ENCODE measurements at regions not wholly inside any gene's neighbourhood (a gene's known extent, or its start where the extent isn't known, plus 50 kb on each side); places are given as distances from the start of the nearest gene placed in this dataset.

DNA sequence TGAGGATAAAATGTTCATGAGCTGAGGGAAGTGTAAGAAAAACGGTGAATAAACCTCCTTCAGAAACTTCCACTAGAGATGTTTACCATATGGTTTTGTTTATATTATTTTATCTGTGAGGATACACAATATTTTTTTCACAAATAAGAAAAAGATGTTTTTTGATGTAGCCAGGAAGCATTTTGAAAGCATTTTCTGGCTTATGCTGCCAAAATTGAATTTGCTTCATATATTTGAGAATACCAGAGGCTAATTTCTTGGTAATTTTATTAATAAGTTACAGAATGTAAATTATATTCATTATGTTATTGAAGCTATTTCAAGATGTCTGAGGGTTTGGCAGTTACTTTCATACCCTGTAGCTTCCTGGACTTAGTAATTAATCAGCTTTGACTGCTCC is 686.6 kb downstream of the LUZP2 start:
- no peaks in the 10 kb centered on the region for H3K36me3 ChIP-seq (ENCODE audit: insufficient read depth, low read length)
- H3K27ac ChIP-seq (ENCODE audit: low read depth, low read length, poor library complexity, severe bottlenecking), result no peak overlapping the region
- CTCF ChIA-PET (ENCODE audit: unreplicated experiment), result no interaction called here
- H2AFZ ChIP-seq (ENCODE audit: low read length), result no peak overlapping the region
- TF ChIP-seq EZH2phosphoT487 (IDR thresholded peaks at IDR 0.05; ENCODE audit: borderline replicate concordance, low read depth, low read length), result no peak
- TF ChIP-seq, protein P1, sequence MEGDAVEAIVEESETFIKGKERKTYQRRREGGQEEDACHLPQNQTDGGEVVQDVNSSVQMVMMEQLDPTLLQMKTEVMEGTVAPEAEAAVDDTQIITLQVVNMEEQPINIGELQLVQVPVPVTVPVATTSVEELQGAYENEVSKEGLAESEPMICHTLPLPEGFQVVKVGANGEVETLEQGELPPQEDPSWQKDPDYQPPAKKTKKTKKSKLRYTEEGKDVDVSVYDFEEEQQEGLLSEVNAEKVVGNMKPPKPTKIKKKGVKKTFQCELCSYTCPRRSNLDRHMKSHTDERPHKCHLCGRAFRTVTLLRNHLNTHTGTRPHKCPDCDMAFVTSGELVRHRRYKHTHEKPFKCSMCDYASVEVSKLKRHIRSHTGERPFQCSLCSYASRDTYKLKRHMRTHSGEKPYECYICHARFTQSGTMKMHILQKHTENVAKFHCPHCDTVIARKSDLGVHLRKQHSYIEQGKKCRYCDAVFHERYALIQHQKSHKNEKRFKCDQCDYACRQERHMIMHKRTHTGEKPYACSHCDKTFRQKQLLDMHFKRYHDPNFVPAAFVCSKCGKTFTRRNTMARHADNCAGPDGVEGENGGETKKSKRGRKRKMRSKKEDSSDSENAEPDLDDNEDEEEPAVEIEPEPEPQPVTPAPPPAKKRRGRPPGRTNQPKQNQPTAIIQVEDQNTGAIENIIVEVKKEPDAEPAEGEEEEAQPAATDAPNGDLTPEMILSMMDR (conservative IDR thresholded peaks at IDR 0.05; ENCODE audit: low read length), result no peak
- no peaks in the 10 kb centered on the region for H3K4me1 ChIP-seq (ENCODE audit: insufficient read depth, low read length, poor library complexity, severe bottlenecking)
- no peak for DNase-seq (ENCODE audit: low spot score)
- H3K9me3 ChIP-seq (ENCODE audit: low read length), result no peaks in the 10 kb centered on the region
- no peaks in the 10 kb centered on the region for H4K20me1 ChIP-seq (ENCODE audit: insufficient read depth, low read length)
- POLR2A ChIA-PET, result no interaction called here
- no peaks in the 10 kb centered on the region for H3K9me2 ChIP-seq (ENCODE audit: insufficient read depth, low read length)
- H3K79me2 ChIP-seq (ENCODE audit: insufficient read depth, low read depth, low read length), result no peaks in the 10 kb centered on the region
- no peak overlapping the region for H3K4me3 ChIP-seq (ENCODE audit: low read depth, low read length, poor library complexity, severe bottlenecking)
- no peak overlapping the region for H3K4me2 ChIP-seq (ENCODE audit: low read length)
- BruUV-seq (replicated peaks), result no TSS peak
- intact Hi-C loops (cut with micrococcal nuclease; ENCODE audit: unreplicated experiment), result no loop called here

DNA sequence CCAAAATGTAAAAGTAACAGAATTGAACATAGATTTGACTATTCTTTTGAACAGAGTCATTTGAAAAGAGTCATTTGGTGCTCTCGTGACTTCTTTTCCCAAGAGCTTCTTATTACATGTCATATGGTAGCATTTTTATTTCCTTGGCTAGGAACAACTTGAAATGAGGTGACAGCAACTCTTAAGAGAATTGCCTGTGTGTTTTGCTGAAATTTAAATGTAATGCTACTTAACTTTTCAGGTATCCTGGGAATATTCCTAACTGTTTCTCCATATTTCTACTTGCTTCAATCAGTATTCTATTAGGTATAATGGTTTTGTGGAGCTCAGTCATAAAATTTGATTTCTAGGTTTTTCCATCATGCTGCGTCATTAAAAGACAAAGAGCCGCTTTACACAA is 700.7 kb downstream of the LUZP2 start:
- TF ChIP-seq EZH2phosphoT487 (IDR thresholded peaks at IDR 0.05; ENCODE audit: borderline replicate concordance, low read depth, low read length), result no peak
- TF ChIP-seq, protein P1 (conservative IDR thresholded peaks at IDR 0.05; ENCODE audit: low read length), result no peak
- H3K9me2 ChIP-seq (ENCODE audit: insufficient read depth, low read length), result no peaks in the 10 kb centered on the region
- intact Hi-C loops (cut with micrococcal nuclease; ENCODE audit: unreplicated experiment), result no loop called here
- H3K36me3 ChIP-seq (ENCODE audit: insufficient read depth, low read length), result no peaks in the 10 kb centered on the region
- no peak overlapping the region for H2AFZ ChIP-seq (ENCODE audit: low read length)
- POLR2A ChIA-PET, result no interaction called here
- no peaks in the 10 kb centered on the region for H3K4me1 ChIP-seq (ENCODE audit: insufficient read depth, low read length, poor library complexity, severe bottlenecking)
- H3K4me2 ChIP-seq (ENCODE audit: low read length), result no peak overlapping the region
- no TSS peak for BruUV-seq (replicated peaks)
- CTCF ChIA-PET (ENCODE audit: unreplicated experiment), result no interaction called here
- H3K27ac ChIP-seq (ENCODE audit: low read depth, low read length, poor library complexity, severe bottlenecking), result no peak overlapping the region
- no peaks in the 10 kb centered on the region for H4K20me1 ChIP-seq (ENCODE audit: insufficient read depth, low read length)
- H3K9me3 ChIP-seq (ENCODE audit: low read length), result no peaks in the 10 kb centered on the region
- H3K79me2 ChIP-seq (ENCODE audit: insufficient read depth, low read depth, low read length), result no peaks in the 10 kb centered on the region
- H3K4me3 ChIP-seq (ENCODE audit: low read depth, low read length, poor library complexity, severe bottlenecking), result no peak overlapping the region
- DNase-seq (ENCODE audit: low spot score), result no peak

DNA sequence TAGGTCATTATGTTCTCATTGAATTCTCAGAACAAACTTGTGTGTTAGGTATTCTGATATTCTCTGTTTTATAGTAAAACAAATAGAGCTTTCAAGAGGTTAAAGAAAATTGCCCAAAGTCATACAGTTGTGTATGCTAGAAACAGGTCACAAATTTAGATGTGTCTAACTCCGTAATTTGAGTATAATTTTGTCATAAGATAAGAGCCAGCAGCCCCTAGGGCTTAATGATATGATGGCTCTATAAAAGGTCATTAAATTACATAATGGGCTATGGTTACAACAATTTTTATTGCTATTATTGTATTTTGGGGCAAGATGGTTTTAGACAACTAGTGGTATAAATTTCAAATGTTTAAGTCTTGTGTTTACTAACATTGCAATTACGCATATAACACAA is 701.9 kb downstream of the LUZP2 start:
- intact Hi-C loops (cut with micrococcal nuclease; ENCODE audit: unreplicated experiment), result no loop called here
- no peak overlapping the region for H2AFZ ChIP-seq (ENCODE audit: low read length)
- H4K20me1 ChIP-seq (ENCODE audit: insufficient read depth, low read length), result no peaks in the 10 kb centered on the region
- no peaks in the 10 kb centered on the region for H3K79me2 ChIP-seq (ENCODE audit: insufficient read depth, low read depth, low read length)
- POLR2A ChIA-PET, result no interaction called here
- CTCF ChIA-PET (ENCODE audit: unreplicated experiment), result no interaction called here
- H3K4me1 ChIP-seq (ENCODE audit: insufficient read depth, low read length, poor library complexity, severe bottlenecking), result no peaks in the 10 kb centered on the region
- H3K4me3 ChIP-seq (ENCODE audit: low read depth, low read length, poor library complexity, severe bottlenecking), result no peak overlapping the region
- no peak for TF ChIP-seq EZH2phosphoT487 (IDR thresholded peaks at IDR 0.05; ENCODE audit: borderline replicate concordance, low read depth, low read length)
- no peaks in the 10 kb centered on the region for H3K9me2 ChIP-seq (ENCODE audit: insufficient read depth, low read length)
- no peaks in the 10 kb centered on the region for H3K9me3 ChIP-seq (ENCODE audit: low read length)
- H3K4me2 ChIP-seq (ENCODE audit: low read length), result no peak overlapping the region
- no peak for DNase-seq (ENCODE audit: low spot score)
- no TSS peak for BruUV-seq (replicated peaks)
- H3K27ac ChIP-seq (ENCODE audit: low read depth, low read length, poor library complexity, severe bottlenecking), result no peak overlapping the region
- no peaks in the 10 kb centered on the region for H3K36me3 ChIP-seq (ENCODE audit: insufficient read depth, low read length)
